IMR-90 (cell line): ENCODE measurements at regions not wholly inside any gene's neighbourhood (a gene's known extent, or its start where the extent isn't known, plus 50 kb on each side); places are given as distances from the start of the nearest gene placed in this dataset.

Experiments
- ATAC-seq: fragments of 200-7000 bp; cut with Tn5 transposase; 2 replicates; pipeline ENCODE4 v1.9.1; 2020; ENCODE audit warnings: low read depth, mild to moderate bottlenecking, moderate library complexity
- BruUV-seq: library from RNA; stranded (reverse); fragments of 400-500 nt; replicated peaks from 2 replicates; lab custom pipeline; 2021; lab: Mats Ljungman, UMichigan
- CTCF ChIA-PET: fragments of 300-600 bp; formaldehyde crosslinking; extraction: SDS; loops from one replicate; lab custom pipeline; 2021; ENCODE audit warnings: antibody characterized with exemption; lab: Yijun Ruan, JAX
- POLR2A ChIA-PET: fragments of 300-600 bp; sonication (Branson Sonifier 250); formaldehyde crosslinking; loops from one replicate; lab custom pipeline; 2022; ENCODE audit warnings: antibody characterized with exemption; ENCODE audit not compliant: unreplicated experiment; lab: Charles Lee
- DNase-seq: peaks from one replicate; pipeline ENCODE4 v3.0.0; 2013
- H2AFZ ChIP-seq: replicated peaks from 2 replicates; pipeline ENCODE3; 2013; ENCODE audit warnings: low read length, mild to moderate bottlenecking; ENCODE audit not compliant: poor library complexity
- H2AK5ac ChIP-seq: 2 replicates; pipeline ENCODE4 v1.6.1; 2013; ENCODE audit warnings: low read depth, low read length, inconsistent platforms
- H2AK9ac ChIP-seq: replicated peaks from 2 replicates; pipeline ENCODE3; 2013; ENCODE audit warnings: mild to moderate bottlenecking, low read depth, low read length, moderate library complexity; ENCODE audit not compliant: poor library complexity
- H2BK120ac ChIP-seq: 2 replicates; pipeline ENCODE4 v1.6.1; 2013; ENCODE audit warnings: low read depth, low read length, inconsistent platforms
- H2BK15ac ChIP-seq: 3 replicates; pipeline ENCODE4 v1.6.1; 2013; ENCODE audit warnings: low read depth, low read length, inconsistent platforms
- H2BK20ac ChIP-seq: 2 replicates; pipeline ENCODE4 v1.6.1; 2013; ENCODE audit warnings: low read depth, mild to moderate bottlenecking, inconsistent platforms, low read length, moderate library complexity
- H2BK5ac ChIP-seq: 2 replicates; pipeline ENCODE4 v1.6.1; 2013; ENCODE audit warnings: mild to moderate bottlenecking, low read depth, low read length, inconsistent platforms; ENCODE audit not compliant: poor library complexity, severe bottlenecking
- H3K14ac ChIP-seq: replicated peaks from 2 replicates; pipeline ENCODE4 v1.6.1; 2013; ENCODE audit warnings: low read depth, low read length, inconsistent platforms
- H3K18ac ChIP-seq: 2 replicates; pipeline ENCODE4 v1.6.1; 2013; ENCODE audit warnings: low read depth, low read length, control low read depth
- H3K23ac ChIP-seq: 2 replicates; pipeline ENCODE4 v1.6.1; 2013; ENCODE audit warnings: low read depth, low read length, inconsistent platforms
- H3K27ac ChIP-seq: 2 replicates; pipeline ENCODE4 v1.5.1; 2013; ENCODE audit warnings: mild to moderate bottlenecking, control low read depth, low read length; ENCODE audit not compliant: insufficient read depth
- H3K27me3 ChIP-seq: 2 replicates; pipeline ENCODE4 v1.6.1; 2013; ENCODE audit warnings: low read length; ENCODE audit not compliant: control insufficient read depth, insufficient read depth
- H3K36me3 ChIP-seq: 2 replicates; pipeline ENCODE4 v1.6.1; 2013; ENCODE audit warnings: low read length, mixed read lengths; ENCODE audit not compliant: control insufficient read depth, insufficient read depth
- H3K4ac ChIP-seq: 2 replicates; pipeline ENCODE4 v1.6.1; 2013; ENCODE audit warnings: low read depth, low read length, inconsistent platforms
- H3K4me1 ChIP-seq: 2 replicates; pipeline ENCODE4 v1.6.1; 2013; ENCODE audit warnings: low read length, mixed read lengths; ENCODE audit not compliant: control insufficient read depth, insufficient read depth
- H3K4me2 ChIP-seq: 2 replicates; pipeline ENCODE4 v1.6.1; 2013; ENCODE audit warnings: low read depth, mild to moderate bottlenecking, control low read depth, low read length, moderate library complexity
- H3K4me3 ChIP-seq: 2 replicates; pipeline ENCODE4 v1.5.1; 2013; ENCODE audit warnings: low read depth, mild to moderate bottlenecking, control low read depth, low read length, moderate library complexity; ENCODE audit not compliant: insufficient read depth
- H3K56ac ChIP-seq: 2 replicates; pipeline ENCODE4 v1.6.1; 2013; ENCODE audit warnings: low read length, inconsistent platforms; ENCODE audit not compliant: insufficient read depth; ENCODE audit errors: extremely low read depth
- H3K79me1 ChIP-seq, 2 experiments: 2 replicates each; pipeline ENCODE4 v1.6.1; 2013; ENCODE audit warnings: low read length in 2 of 2, inconsistent platforms in 1 of 2, low read depth in 1 of 2
- H3K9ac ChIP-seq: 2 replicates; pipeline ENCODE4 v1.6.1; 2013; ENCODE audit warnings: low read depth, low read length, control low read depth
- H3K9me1 ChIP-seq: 2 replicates; pipeline ENCODE4 v1.6.1; 2013; ENCODE audit warnings: low read length, inconsistent platforms; ENCODE audit not compliant: insufficient read depth
- H3K9me3 ChIP-seq: 2 replicates; pipeline ENCODE4 v1.6.1; 2013; ENCODE audit warnings: low read length; ENCODE audit not compliant: control insufficient read depth, insufficient read depth
- H4K20me1 ChIP-seq: 2 replicates; pipeline ENCODE4 v1.6.1; 2013; ENCODE audit warnings: low read length, inconsistent platforms; ENCODE audit not compliant: insufficient read depth
- H4K5ac ChIP-seq: 2 replicates; pipeline ENCODE4 v1.6.1; 2013; ENCODE audit warnings: mild to moderate bottlenecking, low read depth, low read length, control low read depth
- H4K8ac ChIP-seq, 2 experiments: 2 replicates each; pipeline ENCODE4 v1.6.1; 2013; ENCODE audit warnings: low read depth in 2 of 2, low read length in 2 of 2, control low read depth in 1 of 2, inconsistent platforms in 1 of 2
- H4K91ac ChIP-seq: 2 replicates; pipeline ENCODE4 v1.6.1; 2013; ENCODE audit warnings: low read depth, low read length, inconsistent platforms; ENCODE audit not compliant: insufficient read depth
- BHLHE40 ChIP-seq: fragments of 150-350 bp; IDR thresholded peaks from 2 replicates; pipeline ENCODE4 v1.6.1; 2016; ENCODE audit warnings: mild to moderate bottlenecking, low read depth, low read length
- CEBPB ChIP-seq: IDR thresholded peaks from 2 replicates; pipeline ENCODE4 v1.6.1; 2012; ENCODE audit warnings: low read depth, low read length, improper control_type of control experiment
- CHD1 ChIP-seq: IDR thresholded peaks from 2 replicates; pipeline ENCODE4 v1.6.1; 2012; ENCODE audit warnings: low read depth, low read length, improper control_type of control experiment
- CTCF ChIP-seq: conservative IDR thresholded peaks from 2 replicates; pipeline ENCODE4 v1.5.1; 2012; ENCODE audit warnings: mild to moderate bottlenecking, low read depth, low read length, improper control_type of control experiment
- ELK1 ChIP-seq: fragments of 150-350 bp; IDR thresholded peaks from 2 replicates; pipeline ENCODE4 v1.6.1; 2016; ENCODE audit warnings: low read depth, mild to moderate bottlenecking, low read length, moderate library complexity, borderline replicate concordance
- FOS ChIP-seq: fragments of 150-350 bp; IDR thresholded peaks from 2 replicates; pipeline ENCODE4 v1.6.1; 2016; ENCODE audit warnings: low read depth, low read length
- MAFK ChIP-seq: IDR thresholded peaks from 2 replicates; pipeline ENCODE4 v1.6.1; 2012; ENCODE audit warnings: low read depth, low read length, improper control_type of control experiment
- MAZ ChIP-seq: IDR thresholded peaks from 2 replicates; pipeline ENCODE4 v1.6.1; 2012; ENCODE audit warnings: low read depth, mild to moderate bottlenecking, low read length, improper control_type of control experiment, moderate library complexity, borderline replicate concordance
- MXI1 ChIP-seq: IDR thresholded peaks from 2 replicates; pipeline ENCODE4 v1.6.1; 2012; ENCODE audit warnings: low read depth, mild to moderate bottlenecking, low read length, moderate library complexity, borderline replicate concordance
- NFE2L2 ChIP-seq: fragments of 150-350 bp; IDR thresholded peaks from 2 replicates; pipeline ENCODE4 v1.6.1; 2016; ENCODE audit warnings: low read depth, mild to moderate bottlenecking, low read length
- POLR2A ChIP-seq: IDR thresholded peaks from 2 replicates; pipeline ENCODE4 v1.6.1; 2012; ENCODE audit warnings: mild to moderate bottlenecking, low read depth, low read length
- RAD21 ChIP-seq: IDR thresholded peaks from 2 replicates; pipeline ENCODE4 v1.6.1; 2012; ENCODE audit warnings: low read length, improper control_type of control experiment
- RCOR1 ChIP-seq: IDR thresholded peaks from 2 replicates; pipeline ENCODE4 v1.6.1; 2012; ENCODE audit warnings: mild to moderate bottlenecking, low read length, improper control_type of control experiment; ENCODE audit not compliant: insufficient replicate concordance
- RFX5 ChIP-seq: IDR thresholded peaks from 2 replicates; pipeline ENCODE4 v1.8.0; 2012; ENCODE audit warnings: low read depth, mild to moderate bottlenecking, low read length, moderate library complexity
- SMC3 ChIP-seq: fragments of 150-350 bp; IDR thresholded peaks from 2 replicates; pipeline ENCODE4 v1.6.1; 2016; ENCODE audit warnings: low read depth, mild to moderate bottlenecking, antibody characterized with exemption, low read length, moderate library complexity
- USF2 ChIP-seq: fragments of 150-350 bp; IDR thresholded peaks from 2 replicates; pipeline ENCODE4 v1.6.1; 2017; ENCODE audit warnings: mild to moderate bottlenecking, antibody characterized with exemption, low read length, low read depth
- WGBS, 2 experiments: methylation state at CpG; one replicate each; pipeline versions ENCODE4 v1.1.5 to v1.1.7; 2013; ENCODE audit warnings: missing lambda C conversion rate in 2 of 2; ENCODE audit not compliant: insufficient read length in 1 of 2; ENCODE audit errors: extremely low coverage in 2 of 2; 5-methylcytosine and 5-hydroxymethylcytosine counted together
- dilution Hi-C: fragments of 300-500 bp; cut with HindIII; formaldehyde crosslinking; loops from one replicate; pipeline ENCODE4 v1.14.3; 2018; ENCODE audit warnings: low sequenced_read_pairs; ENCODE audit not compliant: unreplicated experiment
- in situ Hi-C: fragments of 300-500 bp; cut with MboI; formaldehyde crosslinking; loops from 3 replicates; pipeline ENCODE4 v1.14.3; 2019; ENCODE audit warnings: low sequenced_read_pairs, inconsistent platforms, mixed read lengths
- intact Hi-C: fragments of 100-400 bp; cut with micrococcal nuclease; formaldehyde crosslinking; loops from 2 replicates; pipeline ENCODE4 v1.10.0; 2022

GRCh38 chr2:20877960-20878359 lies 55.1 kb upstream of the LDAH start:
- H2AK5ac ChIP-seq, result no peak overlapping the region
- no peak overlapping the region for H2BK20ac ChIP-seq
- H3K4ac ChIP-seq, result no peak overlapping the region
- in situ Hi-C loops, result no loop called here
- H2BK15ac ChIP-seq, result no peak overlapping the region
- intact Hi-C loops, result no loop called here
- DNase-seq, result no peak
- ChIA-PET POLR2A (no interaction called here), CTCF (no interaction called here)
- no peaks in the 10 kb centered on the region for H3K9me3 ChIP-seq
- H3K14ac ChIP-seq, result no peak overlapping the region
- H3K56ac ChIP-seq, result no peak overlapping the region
- no peak overlapping the region for H4K5ac ChIP-seq
- no peaks in the 10 kb centered on the region for H3K9me1 ChIP-seq
- H3K4me1 ChIP-seq, result no peaks in the 10 kb centered on the region
- no peak overlapping the region for H3K9ac ChIP-seq
- H3K27ac ChIP-seq, result no peak overlapping the region
- no peak overlapping the region for H2BK120ac ChIP-seq
- no peak overlapping the region for H3K4me3 ChIP-seq
- no peak for TF ChIP-seq NFE2L2
- TF ChIP-seq FOS, result no peak
- no peak for TF ChIP-seq RCOR1
- TF ChIP-seq CTCF, result no peak
- no peak for TF ChIP-seq CHD1
- TF ChIP-seq ELK1, result no peak
- TF ChIP-seq MAFK, result no peak
- no peak for TF ChIP-seq MAZ
- no peak for TF ChIP-seq POLR2A
- no peak for TF ChIP-seq RFX5
- no peak for TF ChIP-seq MXI1
- no peak for TF ChIP-seq SMC3
- no peak for TF ChIP-seq RAD21
- no peak for TF ChIP-seq CEBPB
- TF ChIP-seq USF2, result no peak
- no peak for TF ChIP-seq BHLHE40
- BruUV-seq, result no TSS peak
- H2AFZ ChIP-seq, result no peak overlapping the region
- no peak overlapping the region for H4K91ac ChIP-seq
- no peaks in the 10 kb centered on the region for H3K27me3 ChIP-seq
- H3K4me2 ChIP-seq, result no peak overlapping the region
- H3K18ac ChIP-seq, result no peak overlapping the region
- ATAC-seq, result no peak
- WGBS, 2 experiments, result no CpG with 5 or more reads among the region's 2 CpGs
- H3K23ac ChIP-seq, result no peak overlapping the region
- H3K79me1 ChIP-seq, result no peaks in the 10 kb centered on the region
- no peaks in the 10 kb centered on the region for H4K20me1 ChIP-seq
- H3K36me3 ChIP-seq, result no peaks in the 10 kb centered on the region
- H4K8ac ChIP-seq, result no peak overlapping the region
- no peak overlapping the region for H2AK9ac ChIP-seq
- dilution Hi-C loops, result no loop called here
- H2BK5ac ChIP-seq, result no peak overlapping the region
